ENCODE measurements at regions not wholly inside any gene's neighbourhood (a gene's known extent, or its start where the extent isn't known, plus 50 kb on each side); places are given as distances from the start of the nearest gene placed in this dataset.

DNA sequence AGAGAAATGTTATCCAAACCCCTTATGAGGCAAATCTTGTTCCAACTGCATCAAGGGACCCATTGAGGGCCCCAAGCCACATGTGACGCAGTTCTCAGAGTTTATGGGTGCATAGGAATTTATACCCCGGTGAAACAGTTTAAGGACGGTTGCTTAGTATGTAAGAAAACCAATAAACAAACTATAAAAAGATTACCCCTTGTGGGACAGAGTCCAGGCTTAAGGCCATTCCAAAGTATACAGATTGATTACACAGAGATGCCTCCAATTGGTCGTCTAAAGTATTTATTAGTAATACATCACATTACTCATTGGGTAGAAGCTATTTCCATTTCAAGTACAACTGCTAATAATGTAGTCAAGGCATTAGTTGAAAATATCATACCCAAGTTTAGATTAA lies 885.0 kb upstream of the MDGA2 start:
- TF ChIP-seq ZNF16 (tag by site-specific recombination; IDR thresholded peaks at IDR 0.05; ENCODE audit: low read depth): no peak
- TF ChIP-seq, protein P1, sequence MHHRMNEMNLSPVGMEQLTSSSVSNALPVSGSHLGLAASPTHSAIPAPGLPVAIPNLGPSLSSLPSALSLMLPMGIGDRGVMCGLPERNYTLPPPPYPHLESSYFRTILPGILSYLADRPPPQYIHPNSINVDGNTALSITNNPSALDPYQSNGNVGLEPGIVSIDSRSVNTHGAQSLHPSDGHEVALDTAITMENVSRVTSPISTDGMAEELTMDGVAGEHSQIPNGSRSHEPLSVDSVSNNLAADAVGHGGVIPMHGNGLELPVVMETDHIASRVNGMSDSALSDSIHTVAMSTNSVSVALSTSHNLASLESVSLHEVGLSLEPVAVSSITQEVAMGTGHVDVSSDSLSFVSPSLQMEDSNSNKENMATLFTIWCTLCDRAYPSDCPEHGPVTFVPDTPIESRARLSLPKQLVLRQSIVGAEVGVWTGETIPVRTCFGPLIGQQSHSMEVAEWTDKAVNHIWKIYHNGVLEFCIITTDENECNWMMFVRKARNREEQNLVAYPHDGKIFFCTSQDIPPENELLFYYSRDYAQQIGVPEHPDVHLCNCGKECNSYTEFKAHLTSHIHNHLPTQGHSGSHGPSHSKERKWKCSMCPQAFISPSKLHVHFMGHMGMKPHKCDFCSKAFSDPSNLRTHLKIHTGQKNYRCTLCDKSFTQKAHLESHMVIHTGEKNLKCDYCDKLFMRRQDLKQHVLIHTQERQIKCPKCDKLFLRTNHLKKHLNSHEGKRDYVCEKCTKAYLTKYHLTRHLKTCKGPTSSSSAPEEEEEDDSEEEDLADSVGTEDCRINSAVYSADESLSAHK (tag by site-specific recombination; IDR thresholded peaks at IDR 0.05): no peak
- no peak for TF ChIP-seq ZBTB8A (tag by site-specific recombination; IDR thresholded peaks at IDR 0.05)
- TF ChIP-seq MZF1 (tag by site-specific recombination; IDR thresholded peaks at IDR 0.05; ENCODE audit: borderline replicate concordance): no peak
- TF ChIP-seq ZNF837 (tag by site-specific recombination; IDR thresholded peaks at IDR 0.05): no peak
- TF ChIP-seq, protein P2, sequence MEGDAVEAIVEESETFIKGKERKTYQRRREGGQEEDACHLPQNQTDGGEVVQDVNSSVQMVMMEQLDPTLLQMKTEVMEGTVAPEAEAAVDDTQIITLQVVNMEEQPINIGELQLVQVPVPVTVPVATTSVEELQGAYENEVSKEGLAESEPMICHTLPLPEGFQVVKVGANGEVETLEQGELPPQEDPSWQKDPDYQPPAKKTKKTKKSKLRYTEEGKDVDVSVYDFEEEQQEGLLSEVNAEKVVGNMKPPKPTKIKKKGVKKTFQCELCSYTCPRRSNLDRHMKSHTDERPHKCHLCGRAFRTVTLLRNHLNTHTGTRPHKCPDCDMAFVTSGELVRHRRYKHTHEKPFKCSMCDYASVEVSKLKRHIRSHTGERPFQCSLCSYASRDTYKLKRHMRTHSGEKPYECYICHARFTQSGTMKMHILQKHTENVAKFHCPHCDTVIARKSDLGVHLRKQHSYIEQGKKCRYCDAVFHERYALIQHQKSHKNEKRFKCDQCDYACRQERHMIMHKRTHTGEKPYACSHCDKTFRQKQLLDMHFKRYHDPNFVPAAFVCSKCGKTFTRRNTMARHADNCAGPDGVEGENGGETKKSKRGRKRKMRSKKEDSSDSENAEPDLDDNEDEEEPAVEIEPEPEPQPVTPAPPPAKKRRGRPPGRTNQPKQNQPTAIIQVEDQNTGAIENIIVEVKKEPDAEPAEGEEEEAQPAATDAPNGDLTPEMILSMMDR (tag by site-specific recombination; IDR thresholded peaks at IDR 0.05): no peak
- TF ChIP-seq ZNF433 (tag by site-specific recombination; IDR thresholded peaks at IDR 0.05; ENCODE audit: low read depth): no peak
- TF ChIP-seq, protein P3, sequence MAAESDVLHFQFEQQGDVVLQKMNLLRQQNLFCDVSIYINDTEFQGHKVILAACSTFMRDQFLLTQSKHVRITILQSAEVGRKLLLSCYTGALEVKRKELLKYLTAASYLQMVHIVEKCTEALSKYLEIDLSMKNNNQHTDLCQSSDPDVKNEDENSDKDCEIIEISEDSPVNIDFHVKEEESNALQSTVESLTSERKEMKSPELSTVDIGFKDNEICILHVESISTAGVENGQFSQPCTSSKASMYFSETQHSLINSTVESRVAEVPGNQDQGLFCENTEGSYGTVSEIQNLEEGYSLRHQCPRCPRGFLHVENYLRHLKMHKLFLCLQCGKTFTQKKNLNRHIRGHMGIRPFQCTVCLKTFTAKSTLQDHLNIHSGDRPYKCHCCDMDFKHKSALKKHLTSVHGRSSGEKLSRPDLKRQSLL (tag by site-specific recombination; IDR thresholded peaks at IDR 0.05): no peak
- no peak for TF ChIP-seq YY1 (tag by site-specific recombination; IDR thresholded peaks at IDR 0.05)
